Fibroblast of villous mesenchyme (primary cell): ENCODE measurements at regions not wholly inside any gene's neighbourhood (a gene's known extent, or its start where the extent isn't known, plus 50 kb on each side); places are given as distances from the start of the nearest gene placed in this dataset.
A peak's percentile ranks its signal among the peaks of the same experiment; 100 is the strongest.

Source experiments
- DNase-seq: peaks from one replicate; pipeline ENCODE4 v3.0.0-alpha.2; 2010; ENCODE audit warnings: low read depth
- H3K4me3 ChIP-seq: 2 replicates; pipeline ENCODE4 v1.5.1; 2011; ENCODE audit warnings: low read depth, mild to moderate bottlenecking, low read length
- TF ChIP-seq, protein P1 (sequence below): IDR thresholded peaks from 2 replicates; pipeline ENCODE4 v1.5.1; 2012; ENCODE audit warnings: low read depth, mild to moderate bottlenecking, low read length; ENCODE audit not compliant: insufficient read depth

DNA sequence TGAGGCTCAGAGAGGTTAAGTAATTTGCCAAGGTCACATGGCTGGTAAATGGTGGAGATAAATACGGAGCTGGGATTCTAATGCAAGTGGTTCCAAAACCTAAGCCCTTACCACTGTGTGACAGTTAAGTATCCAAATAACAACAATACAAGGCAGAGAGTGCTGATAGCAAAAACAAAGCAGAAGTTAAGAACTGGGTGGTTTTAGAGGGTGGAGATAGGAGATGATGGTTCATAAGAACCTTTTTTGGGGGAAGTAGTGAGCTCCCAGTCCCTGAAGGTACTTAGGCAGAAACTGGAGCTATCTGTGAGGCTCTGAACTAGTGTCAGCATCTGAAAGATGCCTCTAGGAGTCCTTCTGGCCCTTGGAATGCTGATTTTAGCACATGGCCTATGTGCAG lies 56.2 kb upstream of the UBE2L5 start:
- no peak overlapping the region for H3K4me3 ChIP-seq
- TF ChIP-seq, protein P1, sequence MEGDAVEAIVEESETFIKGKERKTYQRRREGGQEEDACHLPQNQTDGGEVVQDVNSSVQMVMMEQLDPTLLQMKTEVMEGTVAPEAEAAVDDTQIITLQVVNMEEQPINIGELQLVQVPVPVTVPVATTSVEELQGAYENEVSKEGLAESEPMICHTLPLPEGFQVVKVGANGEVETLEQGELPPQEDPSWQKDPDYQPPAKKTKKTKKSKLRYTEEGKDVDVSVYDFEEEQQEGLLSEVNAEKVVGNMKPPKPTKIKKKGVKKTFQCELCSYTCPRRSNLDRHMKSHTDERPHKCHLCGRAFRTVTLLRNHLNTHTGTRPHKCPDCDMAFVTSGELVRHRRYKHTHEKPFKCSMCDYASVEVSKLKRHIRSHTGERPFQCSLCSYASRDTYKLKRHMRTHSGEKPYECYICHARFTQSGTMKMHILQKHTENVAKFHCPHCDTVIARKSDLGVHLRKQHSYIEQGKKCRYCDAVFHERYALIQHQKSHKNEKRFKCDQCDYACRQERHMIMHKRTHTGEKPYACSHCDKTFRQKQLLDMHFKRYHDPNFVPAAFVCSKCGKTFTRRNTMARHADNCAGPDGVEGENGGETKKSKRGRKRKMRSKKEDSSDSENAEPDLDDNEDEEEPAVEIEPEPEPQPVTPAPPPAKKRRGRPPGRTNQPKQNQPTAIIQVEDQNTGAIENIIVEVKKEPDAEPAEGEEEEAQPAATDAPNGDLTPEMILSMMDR: no peak
- DNase-seq: no peak

GRCh38 chr13:30367296-30367695 lies 55.0 kb upstream of the UBE2L5 start:
- no peak overlapping the region for H3K4me3 ChIP-seq

GRCh38 chr13:30370146-30370545 lies 52.1 kb upstream of the UBE2L5 start:
- no peak for DNase-seq
- TF ChIP-seq, protein P1: no peak
- no peak overlapping the region for H3K4me3 ChIP-seq

More at GRCh38 chr13:30367296-30367695, 55.0 kb upstream of the UBE2L5 start:
- TF ChIP-seq, protein P1: no peak
- DNase-seq: no peak

GRCh38 chr13:30370916-30371521 lies 51.3 kb upstream of the UBE2L5 start:
- no peak for DNase-seq
- no peak overlapping the region for H3K4me3 ChIP-seq
- TF ChIP-seq, protein P1: no peak

GRCh38 chr13:30371649-30372265 lies 50.5 kb upstream of the UBE2L5 start:
- TF ChIP-seq, protein P1: no peak
- H3K4me3 ChIP-seq: no peak overlapping the region
- peak; percentile 54 for DNase-seq
